ENCODE measurements at regions not wholly inside any gene's neighbourhood (a gene's known extent, or its start where the extent isn't known, plus 50 kb on each side); places are given as distances from the start of the nearest gene placed in this dataset.

GRCh38 chr1:30034627-30035521 is 688.5 kb downstream of the MATN1 start:
- TF ChIP-seq CTCF (conservative IDR thresholded peaks at IDR 0.05; ENCODE audit: low read length) (no peak), EZH2phosphoT487 (IDR thresholded peaks at IDR 0.05; ENCODE audit: borderline replicate concordance) (no peak)
